Glomerular visceral epithelial cell (primary cell): ENCODE measurements at regions not wholly inside any gene's neighbourhood (a gene's known extent, or its start where the extent isn't known, plus 50 kb on each side); places are given as distances from the start of the nearest gene placed in this dataset.
"Not testable (repeated sequence)": the region's sequence is repeated elsewhere in the genome, so short reads cannot be mapped to it uniquely, and the experiment has no call there.

Source experiments
- DNase-seq: peaks from one replicate; pipeline ENCODE4 v3.0.0-alpha.2; 2016; ENCODE audit errors: extremely low spot score

- no peak for DNase-seq
Measured at GRCh38 chr1:47594627-47595026, 156.8 kb downstream of the FOXD2 start.

GRCh38 chr1:47596328-47596727 is 158.5 kb downstream of the FOXD2 start:
- DNase-seq = no peak

- no peak for DNase-seq
Measured at GRCh38 chr1:47598357-47598756, 160.5 kb downstream of the FOXD2 start.

DNA sequence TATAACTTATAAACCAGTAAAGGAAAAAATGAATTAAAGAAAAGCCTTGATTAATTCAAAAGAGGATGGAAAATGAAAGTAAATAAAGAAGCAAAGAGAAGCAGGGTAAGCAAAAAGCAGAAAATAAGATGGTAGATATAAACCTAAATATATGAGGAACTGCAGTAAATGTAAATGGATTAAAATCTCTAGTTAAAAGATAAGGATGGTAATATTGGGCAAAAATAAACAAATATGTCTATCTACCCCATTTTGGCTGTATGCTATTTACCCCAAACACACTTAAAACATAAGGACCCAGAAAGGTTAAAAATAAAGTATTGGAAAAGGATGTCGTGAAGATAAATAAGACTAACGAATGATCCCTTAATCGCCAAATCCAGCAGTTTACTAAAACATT is 161.9 kb downstream of the FOXD2 start:
- no peak for DNase-seq

- DNase-seq = not testable (repeated sequence)
Measured at GRCh38 chr1:47602491-47602890, 164.6 kb downstream of the FOXD2 start.

- DNase-seq = not testable (repeated sequence)
Measured at GRCh38 chr1:47604869-47605268, 167.0 kb downstream of the FOXD2 start.

- no peak for DNase-seq
Measured at GRCh38 chr1:47608296-47608875, 170.5 kb downstream of the FOXD2 start.

- no peak for DNase-seq
Measured at GRCh38 chr1:47611992-47612391, 174.1 kb downstream of the FOXD2 start.

GRCh38 chr1:47612819-47613218 is 175.0 kb downstream of the FOXD2 start:
- no peak for DNase-seq

GRCh38 chr1:47616036-47616435 is 178.2 kb downstream of the FOXD2 start:
- DNase-seq = no peak

DNA sequence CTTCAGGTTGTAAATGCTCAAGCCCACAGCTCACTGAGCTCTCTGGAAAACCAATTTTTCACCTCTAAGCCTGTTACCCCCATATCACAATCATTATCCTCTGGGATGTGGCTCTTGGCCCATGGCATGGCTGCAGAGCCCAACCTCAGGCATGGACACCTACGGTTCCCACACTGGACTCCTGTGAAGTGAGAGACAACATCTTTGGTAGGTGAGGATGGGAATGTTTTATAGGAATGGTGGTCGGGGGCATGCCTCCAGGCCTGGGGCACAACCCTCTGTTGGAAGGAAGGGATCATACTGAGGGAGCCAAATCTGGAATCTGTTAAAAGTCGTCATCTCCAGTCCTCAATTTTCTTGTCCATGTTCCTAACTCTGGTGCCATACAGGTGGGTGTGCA is 179.1 kb downstream of the FOXD2 start:
- DNase-seq = no peak

- DNase-seq = no peak
Measured at GRCh38 chr1:47617381-47618221, 179.8 kb downstream of the FOXD2 start.

DNA sequence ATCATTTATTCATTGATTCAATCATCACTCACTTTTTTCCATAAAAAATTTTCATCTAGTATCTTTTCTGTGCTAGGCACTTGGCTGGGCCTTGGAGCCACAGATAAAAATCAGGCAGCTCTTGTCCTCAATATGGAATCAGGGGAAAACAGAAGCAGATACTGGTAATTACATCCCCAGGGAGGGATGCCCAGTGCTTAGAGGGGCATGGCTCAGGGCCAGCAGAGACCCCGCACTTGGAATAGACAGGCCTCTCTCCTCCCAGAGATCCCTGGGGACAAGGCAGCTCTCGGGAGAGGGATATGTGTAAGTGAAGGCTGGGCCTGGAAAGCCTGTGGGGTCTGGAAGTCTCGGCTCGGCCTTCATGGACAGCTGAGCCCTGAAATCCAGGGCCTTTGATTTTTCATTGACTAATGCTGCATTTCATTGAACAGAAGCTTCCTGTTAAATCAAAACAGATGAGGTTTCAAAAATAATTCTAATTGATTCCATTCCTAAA is 180.4 kb downstream of the FOXD2 start:
- no peak for DNase-seq

- no peak for DNase-seq
Measured at GRCh38 chr1:47618830-47619229, 181.0 kb downstream of the FOXD2 start.

DNA sequence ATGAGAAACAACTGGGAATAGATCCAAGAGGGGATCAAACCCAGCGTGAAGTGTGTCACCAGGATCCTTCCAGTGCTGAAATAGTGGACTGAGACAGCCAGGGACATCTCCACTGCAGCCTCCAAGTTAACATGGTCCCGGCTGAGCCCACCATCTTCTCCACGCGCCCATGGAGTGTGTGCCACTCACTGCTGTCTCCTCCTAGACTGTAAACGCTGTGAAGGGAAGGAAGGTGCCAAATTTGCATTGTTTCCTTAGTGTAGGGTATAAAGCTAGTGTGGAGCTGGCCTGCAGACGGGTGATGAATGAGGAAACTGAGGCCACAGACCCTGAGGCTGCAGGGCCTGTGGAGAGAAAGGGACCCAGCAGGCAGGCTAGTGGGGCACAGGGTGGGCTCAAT is 183.6 kb downstream of the FOXD2 start:
- DNase-seq = no peak

DNA sequence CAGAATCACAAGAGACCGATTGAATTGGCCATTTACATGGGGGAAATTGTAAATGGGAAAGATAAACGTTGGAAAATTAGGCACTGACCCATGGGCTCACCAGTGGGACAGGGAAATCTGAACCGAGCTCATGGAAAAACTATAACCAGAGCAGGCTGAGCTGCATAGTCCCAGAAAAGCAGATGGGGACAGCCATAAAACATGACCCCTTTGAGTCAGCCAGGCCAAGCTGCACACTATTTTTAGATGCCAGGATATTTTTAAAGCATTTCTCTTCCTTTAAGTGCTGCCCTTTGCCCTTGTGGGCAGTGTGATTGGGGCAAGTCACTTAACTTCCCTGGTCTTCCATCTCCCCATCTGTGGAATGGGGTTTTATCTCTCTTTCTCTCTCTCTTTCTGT is 184.1 kb downstream of the FOXD2 start:
- no peak for DNase-seq

- DNase-seq = no peak
Measured at GRCh38 chr1:47622776-47623556, 185.1 kb downstream of the FOXD2 start.

DNA sequence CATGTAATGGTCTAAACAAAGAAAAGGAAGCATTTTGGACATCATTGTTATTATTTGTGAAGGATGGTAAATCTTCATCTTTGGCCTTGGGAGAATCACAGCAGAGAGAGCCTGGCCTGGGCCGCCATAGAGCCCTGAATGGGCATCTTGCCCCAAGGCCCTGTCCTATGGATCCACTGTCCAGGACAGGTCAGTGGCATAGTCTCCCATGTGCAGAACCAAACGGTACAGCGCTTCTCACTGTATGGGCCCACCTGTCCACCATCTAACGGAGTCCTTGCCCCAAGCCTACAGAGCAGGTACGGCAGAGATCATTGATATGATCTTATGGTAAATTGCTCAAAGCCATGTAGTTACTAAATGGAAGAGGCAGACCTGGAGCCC is 185.7 kb downstream of the FOXD2 start:
- no peak for DNase-seq

- DNase-seq = no peak
Measured at GRCh38 chr1:47624531-47624930, 186.7 kb downstream of the FOXD2 start.

DNA sequence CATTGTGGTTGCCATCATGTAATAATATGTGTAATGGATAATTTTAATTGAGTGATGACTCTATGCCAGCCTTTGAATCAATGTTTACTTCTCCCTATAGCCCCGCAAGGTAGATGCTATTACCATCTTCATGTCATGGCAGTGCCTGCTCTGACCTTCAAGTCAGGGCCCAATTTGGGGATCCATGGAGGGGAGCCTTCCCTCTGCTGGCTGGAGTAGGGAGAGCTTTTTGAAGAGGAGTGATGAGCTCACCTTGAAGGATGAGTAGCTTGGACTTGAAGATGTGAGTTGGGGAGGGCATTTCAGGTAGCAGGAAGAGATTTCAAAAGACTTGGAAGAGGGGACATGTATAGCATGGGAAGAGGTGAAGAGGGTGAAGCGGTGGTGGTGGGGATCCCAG is 189.2 kb downstream of the FOXD2 start:
- no peak for DNase-seq

GRCh38 chr1:47627471-47628370 is 189.9 kb downstream of the FOXD2 start:
- no peak for DNase-seq

DNA sequence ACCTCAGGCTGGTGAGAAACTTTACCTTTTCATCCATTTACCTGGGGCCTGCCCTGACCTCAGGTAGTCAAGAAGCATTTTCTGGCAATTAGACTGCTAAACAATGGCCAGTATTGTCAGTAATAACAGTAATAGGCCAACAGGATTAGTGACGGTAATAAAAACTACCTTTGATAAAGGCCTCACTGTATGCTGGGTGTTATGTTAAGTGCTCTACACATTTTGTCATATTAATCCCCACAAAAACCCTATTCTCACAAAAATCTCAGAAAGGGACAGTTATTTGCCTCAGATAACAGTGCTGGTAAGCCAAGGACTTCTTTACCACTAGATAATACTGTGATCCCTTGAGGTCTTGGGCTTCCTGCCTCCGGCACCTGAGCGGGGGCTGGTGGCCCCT is 191.4 kb downstream of the FOXD2 start:
- DNase-seq = no peak
